Mesenteric fat pad (tissue), 1 donor: ENCODE measurements at regions not wholly inside any gene's neighbourhood (a gene's known extent, or its start where the extent isn't known, plus 50 kb on each side); places are given as distances from the start of the nearest gene placed in this dataset.

Experiments used
- DNase-seq: peaks from one replicate; pipeline ENCODE4 v3.0.0-alpha.2; 2020; ENCODE audit warnings: low spot score
- donor health status: DM: yes; HTN: yes; CAD: no.

DNA sequence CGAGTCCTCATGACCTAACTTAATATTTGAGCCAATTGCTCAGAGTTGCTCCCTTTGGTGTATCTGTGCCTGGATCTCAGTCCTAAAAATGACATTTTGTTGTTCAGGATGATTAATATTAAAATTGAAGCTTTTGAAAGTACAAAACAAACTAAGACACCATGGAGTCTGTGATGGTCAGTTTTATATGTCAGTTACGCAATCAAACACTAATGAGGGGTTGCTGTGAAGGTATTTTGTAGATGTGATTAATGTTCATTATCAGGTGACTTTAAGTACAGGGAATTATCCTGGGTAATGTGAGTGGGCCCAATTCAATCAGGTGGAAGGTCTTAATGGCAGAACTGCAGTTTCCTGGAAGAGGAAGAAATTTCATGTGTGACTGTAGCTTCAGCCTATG is 546.7 kb downstream of the REEP3 start:
- no peak for DNase-seq

DNA sequence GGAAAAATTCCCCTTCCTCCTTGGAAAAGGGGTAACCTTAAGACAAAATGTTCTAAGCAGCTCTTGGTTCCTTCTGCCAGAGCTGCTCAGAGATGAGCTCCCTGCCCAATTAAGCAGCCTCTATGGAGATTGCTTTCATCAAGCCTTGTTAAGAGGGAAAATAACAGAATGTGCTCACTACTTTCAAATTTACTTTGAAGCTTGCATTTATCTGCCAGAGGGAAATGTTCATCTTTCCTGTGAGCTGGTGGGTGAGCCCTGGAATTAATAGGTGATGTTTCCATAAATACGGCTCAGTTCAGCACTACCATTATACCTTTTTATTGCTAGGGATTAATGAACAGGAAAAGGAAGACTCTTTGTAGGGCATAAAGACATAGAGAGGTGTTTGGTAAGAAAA is 549.0 kb downstream of the REEP3 start:
- no peak for DNase-seq

DNA sequence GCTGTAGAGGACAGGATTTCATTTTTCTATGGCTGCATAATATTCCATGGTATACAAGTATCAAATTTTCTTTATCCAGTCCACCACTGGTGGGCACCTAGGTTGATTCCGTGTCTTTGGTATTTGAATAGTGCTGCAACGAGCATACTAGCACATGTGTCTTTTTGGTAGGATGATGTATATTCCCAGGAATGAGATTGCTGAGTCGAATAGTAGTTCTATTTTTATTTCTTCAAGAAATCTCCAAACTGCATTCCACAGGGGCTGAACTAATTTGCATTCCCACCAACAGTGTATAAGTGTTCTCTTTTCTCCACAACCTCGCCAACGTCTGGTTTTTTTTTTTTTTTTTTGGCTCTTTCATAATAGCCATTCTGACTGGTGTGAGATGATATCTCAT is 550.0 kb downstream of the REEP3 start:
- no peak for DNase-seq

DNA sequence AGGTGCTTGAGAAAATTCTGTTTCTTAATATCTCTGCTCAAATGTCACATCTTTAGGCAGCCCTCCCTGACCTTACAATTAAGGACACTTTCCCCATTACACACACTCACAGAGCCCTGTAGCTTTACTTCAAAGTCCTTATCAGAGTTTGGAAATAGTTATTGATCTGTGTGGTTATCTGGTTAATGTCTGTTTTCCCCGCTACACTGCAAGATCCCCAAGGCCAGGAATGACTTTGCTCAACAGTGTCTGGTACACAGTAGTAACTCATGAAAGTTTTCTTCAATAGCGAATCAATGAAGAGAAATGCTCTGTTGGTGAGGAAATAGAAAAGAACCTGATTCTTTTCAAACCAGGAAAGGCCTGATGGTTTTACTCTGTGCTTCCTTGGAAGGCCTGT is 554.4 kb downstream of the REEP3 start:
- DNase-seq: no peak

DNA sequence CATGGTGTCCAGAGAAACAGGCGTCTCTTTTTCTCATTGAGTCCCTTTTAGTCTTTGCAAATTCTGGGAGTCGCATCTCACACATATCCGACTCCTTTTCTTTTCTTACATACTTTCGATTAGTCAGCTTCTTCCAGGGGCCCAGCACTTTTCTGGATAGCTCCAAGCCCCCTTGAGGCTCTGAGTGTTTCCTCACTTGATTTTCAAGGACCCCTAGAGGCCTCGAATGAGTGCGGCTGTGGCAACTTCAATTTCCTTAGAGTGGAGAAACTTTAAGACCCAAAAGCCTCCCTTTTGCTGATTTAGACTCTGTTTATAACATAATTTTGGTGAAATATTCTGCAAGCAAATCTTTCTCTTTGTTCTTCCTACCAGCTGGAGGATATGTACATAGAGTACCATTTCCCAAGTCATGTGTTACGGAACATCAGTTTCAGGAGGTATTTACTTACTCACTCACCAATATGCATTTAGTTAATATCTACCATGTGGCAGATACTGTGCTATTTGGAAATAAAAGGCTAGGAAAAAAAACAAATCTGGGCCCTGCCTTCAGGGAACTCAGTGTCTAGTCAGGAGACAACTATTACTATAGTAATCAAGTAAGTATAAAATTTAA is 555.2 kb downstream of the REEP3 start:
- no peak for DNase-seq

DNA sequence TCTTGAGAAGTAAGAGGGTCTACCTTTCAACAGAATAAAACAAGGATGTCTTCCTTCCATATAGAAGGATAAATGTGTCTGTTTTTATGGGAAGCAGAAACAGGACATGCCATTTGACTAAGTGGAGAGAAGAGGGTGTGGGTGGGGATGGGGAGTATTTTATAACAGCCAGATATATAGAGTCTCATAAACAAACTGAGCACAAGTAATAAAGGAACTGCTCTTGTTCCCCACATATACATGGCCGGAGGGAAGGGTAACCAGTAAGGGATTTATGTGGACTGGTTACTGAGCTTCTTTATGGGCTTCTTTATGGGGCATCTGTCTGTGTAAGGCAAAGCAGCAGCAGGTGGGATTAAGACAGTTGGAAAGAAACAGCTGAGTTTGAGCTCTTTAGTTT is 558.1 kb downstream of the REEP3 start:
- DNase-seq: no peak

DNA sequence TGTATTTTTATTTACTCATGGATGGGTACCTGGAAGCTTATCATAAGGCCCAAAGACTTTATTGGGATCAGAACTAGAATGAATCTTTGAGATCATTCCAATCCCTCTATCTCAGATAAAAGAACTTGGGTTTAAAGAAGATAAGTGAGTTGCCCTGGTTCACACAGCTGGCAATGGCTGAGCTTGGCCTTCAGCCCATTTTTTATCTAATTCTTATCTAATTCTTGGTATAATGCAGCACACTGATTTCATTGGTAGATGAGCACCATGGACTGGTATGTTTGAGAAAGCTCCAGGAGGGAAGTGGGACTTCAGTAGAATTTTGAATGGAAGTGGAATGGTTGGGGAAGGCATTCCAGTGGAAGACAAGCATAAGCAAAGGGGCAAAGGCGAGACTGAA is 558.9 kb downstream of the REEP3 start:
- DNase-seq: no peak

DNA sequence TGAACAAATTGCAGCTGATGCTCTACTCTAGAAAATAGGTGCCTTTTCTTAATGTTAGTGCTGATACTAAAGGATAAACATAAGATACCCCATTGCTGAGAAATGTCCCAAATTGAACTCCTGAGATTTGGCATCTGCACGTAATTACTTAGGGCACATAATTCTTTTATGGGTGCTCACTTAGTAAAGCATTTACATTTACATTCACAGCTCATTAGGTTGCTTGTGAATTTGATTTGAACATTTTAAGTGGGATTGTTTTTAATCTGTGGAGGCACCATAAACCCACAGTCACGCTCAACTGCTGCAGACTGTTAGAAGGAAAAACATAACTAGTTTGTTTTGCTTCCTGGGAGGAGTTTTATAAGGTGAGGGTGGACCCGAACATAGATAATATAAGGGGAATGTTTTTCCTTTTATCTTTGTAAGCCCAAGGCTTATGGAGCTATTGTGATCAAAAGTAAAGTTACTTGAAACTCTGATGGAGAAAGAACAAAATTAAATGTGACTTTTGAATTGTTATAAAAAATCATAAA is 560.8 kb downstream of the REEP3 start:
- no peak for DNase-seq

DNA sequence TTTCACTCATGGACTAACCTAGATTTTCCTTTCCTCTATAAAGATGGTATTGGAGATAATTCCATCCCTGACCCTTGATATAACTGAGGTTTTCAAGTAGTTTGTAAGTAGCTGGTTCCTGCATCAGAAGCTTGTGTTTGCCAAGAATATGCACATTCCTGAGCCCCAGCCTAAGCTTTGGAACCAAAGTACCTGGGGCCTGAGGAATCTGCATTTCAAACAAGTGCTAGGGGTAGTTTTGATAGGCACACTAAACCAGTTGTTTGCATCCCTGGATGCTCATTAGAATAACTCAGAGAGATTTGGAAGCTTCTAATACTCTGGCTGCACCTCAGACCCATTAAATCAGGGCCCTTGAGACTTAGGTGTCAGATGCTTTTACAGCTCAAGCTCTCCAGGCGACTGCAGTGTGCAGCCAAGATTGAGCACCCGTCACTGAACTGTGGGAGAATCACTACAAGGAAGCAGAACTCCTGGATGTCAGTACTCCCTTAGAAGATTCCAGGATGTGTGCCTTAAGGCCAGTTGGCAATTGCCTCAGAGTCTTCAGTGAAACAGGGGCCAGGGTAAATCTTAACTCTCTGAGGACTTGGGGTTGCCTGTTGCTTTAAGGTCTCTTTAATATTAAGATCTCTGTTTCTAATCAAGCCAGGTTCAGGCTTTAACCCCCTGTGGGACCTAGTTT is 565.0 kb downstream of the REEP3 start:
- no peak for DNase-seq

DNA sequence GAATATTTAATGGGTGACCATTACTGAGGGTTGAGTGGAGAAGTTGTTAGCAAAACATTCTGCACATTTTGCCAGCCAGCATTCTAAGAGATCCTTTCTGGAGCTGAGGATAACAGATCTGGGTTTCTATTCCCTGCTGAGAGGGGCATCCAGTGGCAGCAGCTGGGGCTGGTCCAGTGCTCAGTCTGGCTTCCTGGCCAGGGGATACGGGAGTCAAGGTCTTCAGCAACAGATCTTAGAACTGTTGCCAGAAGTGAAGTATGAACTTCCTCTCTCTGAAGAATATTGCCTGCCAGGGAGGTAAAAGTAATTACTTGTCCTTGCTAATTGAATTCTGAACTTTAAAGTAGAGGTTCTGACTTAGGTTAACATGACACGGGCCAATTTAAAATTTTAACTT is 568.4 kb downstream of the REEP3 start:
- no peak for DNase-seq

DNA sequence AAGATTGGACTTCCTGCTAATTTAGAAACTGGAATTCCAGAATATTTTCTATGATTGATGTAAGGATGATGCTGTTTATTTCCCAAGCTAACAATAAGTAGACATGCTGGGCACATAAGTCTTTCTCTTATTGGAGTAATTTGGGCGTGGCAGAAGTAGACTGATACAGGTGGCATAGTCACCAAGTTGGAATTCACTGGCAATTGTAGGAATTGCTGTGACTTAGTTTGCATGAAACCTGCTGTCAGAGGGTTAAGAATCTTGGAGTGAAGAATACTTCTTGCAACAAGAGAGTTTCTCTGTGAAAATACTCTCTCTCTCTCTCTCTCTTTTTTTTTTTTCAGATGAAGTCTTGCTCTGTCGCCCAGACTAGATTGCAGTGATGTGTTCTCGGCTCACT is 569.7 kb downstream of the REEP3 start:
- DNase-seq: no peak

DNA sequence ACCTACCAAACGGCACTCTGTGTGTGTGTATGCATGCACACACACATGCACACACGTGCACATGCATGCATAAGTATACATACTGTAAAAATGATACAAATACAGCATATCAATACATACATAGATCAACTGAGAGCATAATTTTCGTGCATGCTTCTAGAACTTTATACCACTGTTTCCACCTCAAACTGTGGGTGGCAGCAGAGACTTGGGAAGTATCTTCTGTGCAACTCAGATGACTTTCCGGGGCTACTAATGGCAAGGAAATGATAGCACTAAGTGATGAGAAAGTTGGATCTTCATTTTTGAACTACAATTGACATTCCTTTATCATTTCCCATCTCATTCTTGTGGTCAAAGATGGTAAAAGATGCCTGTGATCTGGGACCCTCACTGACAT is 570.7 kb downstream of the REEP3 start:
- DNase-seq: no peak

DNA sequence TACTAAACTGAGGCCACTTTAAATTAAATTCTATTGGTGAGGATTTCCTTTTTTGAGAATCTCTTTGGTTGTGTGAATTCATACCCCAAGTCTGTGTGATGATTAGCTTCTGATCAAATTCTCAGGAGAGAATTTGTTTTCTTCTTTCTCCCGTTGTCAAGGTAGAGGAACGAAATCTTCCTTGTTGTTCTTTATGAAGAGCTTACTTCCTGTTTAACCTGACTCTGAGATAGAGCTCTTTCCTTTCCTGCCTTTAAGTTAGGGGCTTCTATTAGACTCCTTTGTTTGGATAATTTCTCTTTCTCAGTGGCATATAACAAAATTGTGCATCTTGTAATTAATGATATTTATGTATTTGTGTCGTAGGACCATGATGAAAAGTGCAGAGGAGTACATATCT is 572.1 kb downstream of the REEP3 start:
- DNase-seq: no peak

DNA sequence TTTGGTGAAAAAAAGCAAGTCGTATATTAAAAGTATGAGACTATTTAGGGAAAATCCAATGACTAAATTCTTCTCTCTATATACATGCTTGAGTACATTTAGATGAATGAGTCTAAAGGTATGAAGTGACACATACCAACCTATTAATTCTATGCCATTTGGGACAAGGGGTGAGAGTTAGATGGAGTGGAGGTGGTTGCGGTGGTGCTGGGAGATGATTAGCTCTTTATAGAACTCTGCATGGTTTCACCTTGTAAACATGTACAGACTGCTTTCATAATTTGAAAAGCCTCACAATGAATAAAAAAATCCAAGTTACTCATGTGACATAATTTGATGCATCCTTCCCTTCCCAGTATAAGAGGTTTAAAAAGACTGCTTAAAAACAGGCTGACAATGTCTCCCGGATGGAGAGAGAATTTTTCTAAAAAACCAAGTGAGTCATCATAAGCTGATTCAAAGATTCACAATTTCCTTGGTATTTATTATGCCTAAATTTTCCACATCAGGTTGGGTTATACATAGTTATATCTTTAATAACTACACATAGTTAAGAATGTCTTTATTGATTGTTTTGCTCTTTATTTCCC is 572.8 kb downstream of the REEP3 start:
- no peak for DNase-seq

DNA sequence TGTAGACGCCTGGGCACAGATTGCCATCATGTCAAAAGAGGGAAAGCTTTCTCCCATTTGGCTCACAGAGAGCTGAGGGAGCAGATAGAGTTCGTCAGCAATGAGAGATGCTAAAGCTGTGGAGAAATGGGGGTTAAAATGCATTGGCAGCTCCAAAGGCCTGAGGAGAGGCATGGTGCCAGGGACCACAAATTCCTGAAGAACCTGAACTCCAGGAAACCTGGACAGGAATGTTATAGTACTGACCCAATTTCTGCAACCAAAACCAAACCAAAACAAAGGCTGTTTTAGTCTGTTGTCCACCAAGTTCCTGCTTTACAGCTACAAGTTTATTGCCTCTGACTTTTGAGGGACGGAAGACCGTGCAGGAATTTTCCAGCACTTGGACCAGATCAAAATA is 575.7 kb downstream of the REEP3 start:
- DNase-seq: no peak

DNA sequence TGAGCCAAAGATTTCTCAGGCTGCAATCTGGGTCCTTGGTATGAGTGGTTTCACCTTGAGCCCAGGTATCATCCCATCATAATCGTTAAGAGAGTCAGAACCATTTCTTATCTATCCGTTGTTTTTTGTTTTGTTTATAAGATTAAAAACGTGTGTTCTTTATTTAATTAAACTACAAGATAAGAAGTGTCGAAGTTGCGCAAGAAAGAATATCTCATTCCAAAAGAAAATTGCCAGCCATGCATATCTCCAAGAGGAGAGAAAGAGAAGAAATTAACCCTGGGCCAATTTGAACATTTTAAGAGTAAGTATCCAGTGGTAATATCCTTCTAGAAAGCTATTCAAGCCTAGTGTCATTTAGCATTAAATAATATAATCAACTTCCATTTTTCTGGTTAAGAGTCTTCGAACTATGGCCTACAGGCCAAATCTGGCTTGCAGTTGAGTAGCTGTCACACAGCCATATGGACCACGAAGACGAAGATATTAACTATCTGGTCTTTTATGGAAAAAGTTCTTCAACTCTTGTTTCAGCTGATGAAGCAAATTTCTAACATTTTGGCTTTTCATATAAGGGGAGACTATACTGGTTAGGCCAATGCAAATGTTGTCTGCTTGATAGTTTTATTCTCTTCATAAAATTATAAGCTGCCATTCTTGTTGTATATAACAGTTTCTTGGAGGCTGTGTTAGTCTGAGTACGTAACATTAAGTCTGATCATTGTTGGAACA is 576.4 kb downstream of the REEP3 start:
- no peak for DNase-seq

DNA sequence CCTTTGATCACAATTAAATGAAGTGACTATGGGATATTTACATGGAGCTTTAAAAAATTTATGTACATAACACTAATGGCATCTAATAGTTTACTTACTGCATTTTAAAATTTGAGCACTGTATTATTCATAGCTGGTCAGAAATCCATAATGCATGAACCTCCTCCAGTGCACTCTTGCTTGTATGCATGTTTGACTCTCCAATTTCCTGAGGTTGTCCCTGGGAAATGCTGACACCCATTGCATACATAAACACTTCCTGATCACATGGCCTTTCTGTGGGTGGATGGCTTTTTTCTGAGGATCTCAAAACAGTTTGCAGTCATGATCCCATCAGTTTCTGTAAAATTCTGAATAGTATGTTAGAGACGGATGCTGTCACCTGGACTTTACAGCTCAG is 577.8 kb downstream of the REEP3 start:
- DNase-seq: no peak

DNA sequence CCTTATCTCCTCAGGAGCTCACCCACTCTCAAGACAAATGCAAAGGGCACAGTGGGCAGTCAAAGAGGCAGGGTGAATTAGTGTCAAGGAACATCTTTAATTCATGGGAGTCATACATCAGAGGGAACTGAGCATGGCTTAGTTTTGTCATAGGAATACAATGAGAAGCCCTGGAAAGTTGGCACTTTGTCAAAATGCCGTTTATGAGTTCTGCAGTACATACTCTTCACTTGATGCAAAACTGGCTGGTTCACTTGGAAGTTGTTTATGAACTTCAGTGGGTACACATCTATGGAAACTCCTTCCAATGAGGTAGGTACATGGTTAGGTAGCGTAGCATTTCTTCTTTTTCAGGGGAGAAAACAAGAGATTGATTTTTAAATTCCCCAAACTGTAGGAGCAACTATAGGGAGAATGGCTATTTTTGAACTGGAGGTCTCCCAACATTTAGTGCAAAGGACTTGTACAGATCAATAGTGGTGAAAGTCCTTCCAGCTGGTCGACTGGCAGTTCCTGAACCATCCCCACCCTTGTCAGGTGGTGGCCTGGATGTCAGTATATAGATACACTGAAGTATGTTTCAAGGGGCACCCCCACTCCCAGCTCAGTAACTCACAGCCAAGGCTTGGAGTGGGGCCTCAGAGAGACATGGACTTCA is 580.5 kb downstream of the REEP3 start:
- DNase-seq: no peak

DNA sequence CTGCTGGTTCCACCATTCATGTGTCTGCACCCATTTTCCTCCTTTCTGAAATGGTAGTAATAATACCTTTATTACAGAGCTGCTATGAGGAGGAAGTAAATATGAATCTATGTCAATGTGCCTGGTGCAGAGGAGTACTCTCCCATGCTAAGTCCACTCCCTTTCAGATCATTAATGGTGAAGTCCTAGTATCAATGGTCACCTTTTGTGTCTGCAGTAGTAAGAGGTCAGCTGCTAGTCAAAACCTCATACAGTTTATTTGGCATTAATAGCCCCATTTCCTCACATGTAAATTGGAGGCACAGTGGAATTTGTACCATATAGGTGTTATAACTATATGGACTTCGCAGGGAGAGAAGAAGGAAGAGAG is 581.0 kb downstream of the REEP3 start:
- no peak for DNase-seq

DNA sequence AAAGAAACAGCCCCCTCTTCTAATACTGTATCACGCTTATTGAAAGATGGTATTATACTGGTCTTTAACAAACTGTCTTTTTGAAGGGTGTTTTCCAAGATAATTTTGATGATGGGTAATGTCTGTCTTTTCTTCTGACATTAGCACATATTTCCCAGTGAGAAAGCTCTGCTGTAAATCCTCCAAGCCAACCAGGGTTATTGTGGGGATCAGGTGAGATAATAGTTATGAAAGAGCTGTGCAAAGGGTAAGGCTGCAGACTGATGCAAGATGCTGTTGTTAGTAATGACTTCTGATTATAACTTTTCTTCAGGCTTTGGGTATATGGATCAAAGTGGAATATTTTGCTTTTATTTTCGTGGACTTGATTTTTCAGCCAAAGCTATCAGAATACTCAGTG is 581.7 kb downstream of the REEP3 start:
- DNase-seq: no peak

DNA sequence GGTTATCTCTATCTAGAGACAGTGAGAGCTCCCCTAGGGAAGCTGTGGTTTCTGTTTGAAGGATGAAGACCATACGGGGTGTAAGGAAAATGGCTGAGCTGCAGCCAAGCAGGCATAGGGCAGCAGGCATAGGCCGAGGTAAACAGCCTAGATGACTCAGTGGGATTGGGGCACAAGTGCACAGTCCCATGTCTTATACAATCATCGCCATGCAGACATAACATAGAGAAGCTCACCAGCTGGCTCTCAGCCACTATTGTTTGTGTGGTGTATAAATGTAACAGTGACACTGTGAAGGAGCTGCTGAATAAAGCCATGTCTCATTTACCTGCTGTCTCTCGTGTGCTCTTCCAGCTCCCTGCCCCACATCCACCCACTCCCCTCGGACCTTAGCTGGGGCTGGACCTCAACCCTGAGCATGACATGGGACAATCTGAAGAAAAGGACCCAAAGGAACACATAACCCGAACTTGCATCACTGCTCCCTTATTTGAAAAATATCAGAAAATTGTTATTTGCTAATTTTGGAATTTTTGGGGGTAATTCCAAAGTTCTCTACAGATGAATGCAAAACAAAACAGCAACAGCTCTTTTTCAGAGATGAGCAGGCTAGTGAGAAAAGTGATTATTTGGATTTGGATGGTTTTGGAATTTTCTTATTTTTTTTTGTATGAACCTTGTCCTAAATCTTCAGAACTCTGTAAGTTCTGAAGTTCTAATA is 582.7 kb downstream of the REEP3 start:
- DNase-seq: no peak
